OCI-LY7 (cell line): ENCODE measurements at regions not wholly inside any gene's neighbourhood (a gene's known extent, or its start where the extent isn't known, plus 50 kb on each side); places are given as distances from the start of the nearest gene placed in this dataset.

Experiments used
- BruUV-seq: library from RNA; stranded (reverse); fragments of 400-500 nt; replicated peaks from 2 replicates; lab custom pipeline; 2021; lab: Mats Ljungman, UMichigan
- CTCF ChIA-PET: fragments of 300-600 bp; sonication (Branson Sonifier 250); formaldehyde crosslinking; loops from one replicate; lab custom pipeline; 2022; ENCODE audit warnings: antibody characterized with exemption; ENCODE audit not compliant: unreplicated experiment; lab: Charles Lee
- POLR2A ChIA-PET: fragments of 300-600 bp; sonication (Branson Sonifier 250); formaldehyde crosslinking; loops from one replicate; lab custom pipeline; 2022; ENCODE audit warnings: antibody characterized with exemption; lab: Charles Lee
- DNase-seq: peaks from one replicate; pipeline ENCODE4 v3.0.0-alpha.2; 2015; ENCODE audit warnings: low spot score
- H2AFZ ChIP-seq: fragments of 200-600 bp; sonication (generic), shearing (Covaris generic); 2 replicates; pipeline ENCODE4 v1.6.1; 2014; ENCODE audit warnings: mild to moderate bottlenecking, antibody characterized with exemption, low read length, moderate library complexity
- H3K27ac ChIP-seq: fragments of 200-600 bp; sonication (generic); 2 replicates; pipeline ENCODE4 v1.5.1; 2014; ENCODE audit warnings: mixed run types, low read depth, mild to moderate bottlenecking, moderate library complexity, low read length, inconsistent platforms; ENCODE audit not compliant: poor library complexity, severe bottlenecking
- H3K36me3 ChIP-seq: fragments of 200-600 bp; sonication (generic); 2 replicates; pipeline ENCODE4 v1.6.1; 2014; ENCODE audit warnings: mild to moderate bottlenecking, antibody characterized with exemption, low read length, moderate library complexity, mixed read lengths; ENCODE audit not compliant: insufficient read depth
- H3K4me1 ChIP-seq: fragments of 200-600 bp; sonication (generic); 2 replicates; pipeline ENCODE4 v1.5.1; 2014; ENCODE audit warnings: mild to moderate bottlenecking, low read length; ENCODE audit not compliant: insufficient read depth, poor library complexity, severe bottlenecking
- H3K4me2 ChIP-seq: fragments of 200-600 bp; sonication (generic); 2 replicates; pipeline ENCODE4 v1.6.1; 2014; ENCODE audit warnings: mild to moderate bottlenecking, low read length
- H3K4me3 ChIP-seq: fragments of 200-600 bp; sonication (generic); 2 replicates; pipeline ENCODE4 v1.5.1; 2014; ENCODE audit warnings: mild to moderate bottlenecking, low read depth, low read length; ENCODE audit not compliant: poor library complexity, severe bottlenecking
- H3K79me2 ChIP-seq: fragments of 200-600 bp; sonication (generic); 2 replicates; pipeline ENCODE4 v1.6.1; 2016; ENCODE audit warnings: low read depth, mild to moderate bottlenecking, low read length, moderate library complexity, mixed read lengths; ENCODE audit not compliant: insufficient read depth
- H3K9me2 ChIP-seq: fragments of 200-600 bp; sonication (generic); 2 replicates; pipeline ENCODE4 v1.6.1; 2016; ENCODE audit warnings: mild to moderate bottlenecking, low read length, mixed read lengths; ENCODE audit not compliant: insufficient read depth
- H3K9me3 ChIP-seq: fragments of 200-600 bp; sonication (generic); 2 replicates; pipeline ENCODE4 v1.6.1; 2014; ENCODE audit warnings: mild to moderate bottlenecking, mixed run types, low read length, mixed read lengths
- H4K20me1 ChIP-seq: fragments of 200-600 bp; sonication (generic); 2 replicates; pipeline ENCODE4 v1.6.1; 2014; ENCODE audit warnings: mild to moderate bottlenecking, antibody characterized with exemption, low read length, moderate library complexity, mixed read lengths; ENCODE audit not compliant: insufficient read depth
- CTCF ChIP-seq: fragments of 200-600 bp; sonication (generic); conservative IDR thresholded peaks from 2 replicates; pipeline ENCODE4 v1.5.1; 2014; ENCODE audit warnings: mild to moderate bottlenecking, antibody characterized with exemption, low read length, moderate library complexity, mixed read lengths
- EZH2phosphoT487 ChIP-seq: fragments of 200-600 bp; sonication (generic); IDR thresholded peaks from 2 replicates; pipeline ENCODE4 v1.6.1; 2018; ENCODE audit warnings: low read depth, borderline replicate concordance, mild to moderate bottlenecking, mixed run types, antibody characterized with exemption, low read length, moderate library complexity, mixed read lengths
- intact Hi-C: fragments of 100-400 bp; cut with micrococcal nuclease; formaldehyde crosslinking; loops from one replicate; pipeline ENCODE4 v1.10.0; 2022; ENCODE audit not compliant: unreplicated experiment

DNA sequence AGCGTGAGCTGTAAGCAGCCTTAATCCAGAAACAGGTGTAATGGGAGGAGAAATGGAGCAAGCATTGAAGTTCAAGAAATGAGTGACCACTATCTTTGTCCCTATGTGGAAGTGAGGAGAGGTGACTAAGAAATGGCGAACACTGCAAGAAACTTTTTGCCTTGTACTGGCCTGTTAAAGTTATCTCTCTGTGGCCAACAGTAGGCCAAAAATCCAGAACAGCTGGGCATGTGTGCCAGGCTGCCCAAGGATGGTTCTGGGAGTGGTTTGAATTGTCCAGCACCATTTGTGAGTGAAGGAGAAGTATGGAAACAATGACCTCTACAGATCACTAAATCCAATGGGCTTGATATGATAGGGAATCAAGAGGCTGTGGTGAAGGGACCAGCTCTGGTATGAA lies 83.3 kb upstream of the FRMD6 start:
- Histone ChIP-seq H2AFZ (no peak overlapping the region), H3K36me3 (no peaks in the 10 kb centered on the region), H3K79me2 (no peaks in the 10 kb centered on the region), H3K4me3 (no peak overlapping the region), H3K9me3 (no peaks in the 10 kb centered on the region), H3K27ac (no peak overlapping the region), H3K4me1 (no peaks in the 10 kb centered on the region), H4K20me1 (no peaks in the 10 kb centered on the region), H3K9me2 (no peaks in the 10 kb centered on the region), H3K4me2 (no peak overlapping the region)
- ChIA-PET CTCF (no interaction called here), POLR2A (interaction anchor here (0.6 kb wide), 1 partner anchor 477 kb away, joined by 3 read pairs; no protein-coding TSS in a partner anchor)
- no peak for TF ChIP-seq CTCF
- no peak for TF ChIP-seq EZH2phosphoT487
- BruUV-seq: no TSS peak
- no peak for DNase-seq
- intact Hi-C loops: no loop called here

DNA sequence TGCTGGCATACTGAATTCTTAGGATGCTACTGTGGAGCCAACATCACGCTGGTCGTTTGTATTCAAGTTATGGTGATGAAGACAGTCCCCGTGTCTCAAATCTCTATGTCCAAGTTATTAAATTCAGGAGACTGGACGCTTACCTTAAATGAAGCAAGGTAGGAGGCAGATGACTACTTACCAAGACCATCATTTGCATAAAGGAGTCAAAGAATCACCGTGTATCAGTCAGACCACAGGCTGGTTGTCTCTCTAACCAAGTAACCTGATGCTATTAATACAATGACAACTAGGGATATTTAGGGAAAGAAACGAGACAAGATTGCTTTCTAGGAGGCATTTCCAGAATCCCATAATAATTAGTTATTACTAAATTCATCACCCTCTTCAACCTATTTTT lies 78.1 kb upstream of the FRMD6 start:
- no peaks in the 10 kb centered on the region for H4K20me1 ChIP-seq
- H3K36me3 ChIP-seq: no peaks in the 10 kb centered on the region
- CTCF ChIA-PET: no interaction called here
- no peaks in the 10 kb centered on the region for H3K79me2 ChIP-seq
- no peaks in the 10 kb centered on the region for H3K4me1 ChIP-seq
- no peak overlapping the region for H3K4me3 ChIP-seq
- H3K9me3 ChIP-seq: no peaks in the 10 kb centered on the region
- BruUV-seq: no TSS peak
- no peak overlapping the region for H3K27ac ChIP-seq
- intact Hi-C loops: no loop called here
- TF ChIP-seq EZH2phosphoT487 (no peak), CTCF (no peak)
- POLR2A ChIA-PET: no interaction called here
- H3K9me2 ChIP-seq: no peaks in the 10 kb centered on the region
- DNase-seq: no peak
- no peak overlapping the region for H2AFZ ChIP-seq
- no peak overlapping the region for H3K4me2 ChIP-seq

DNA sequence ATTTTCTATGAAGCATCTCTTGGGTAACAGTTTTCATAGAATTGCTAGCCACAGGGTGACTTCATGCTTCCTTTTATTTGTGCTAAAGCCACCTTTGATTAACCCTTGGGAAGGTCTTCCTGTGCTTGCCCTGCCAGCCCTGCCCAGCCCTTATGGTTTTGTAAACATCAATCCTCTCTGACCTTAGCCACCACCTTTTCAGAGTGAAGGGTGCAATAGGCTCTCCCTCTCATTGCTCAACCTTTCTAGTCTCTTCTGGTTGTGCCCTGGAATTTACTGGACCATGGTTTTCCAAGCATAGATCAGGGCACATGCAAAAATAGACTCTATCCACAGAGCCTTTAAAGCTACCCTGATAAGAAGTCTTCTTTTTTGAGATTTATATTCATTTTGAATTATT lies 77.7 kb upstream of the FRMD6 start:
- no peak for DNase-seq
- Histone ChIP-seq H2AFZ (no peak overlapping the region), H3K9me3 (no peaks in the 10 kb centered on the region), H3K36me3 (no peaks in the 10 kb centered on the region), H3K79me2 (no peaks in the 10 kb centered on the region), H4K20me1 (no peaks in the 10 kb centered on the region), H3K27ac (no peak overlapping the region), H3K9me2 (no peaks in the 10 kb centered on the region), H3K4me1 (no peaks in the 10 kb centered on the region), H3K4me2 (no peak overlapping the region), H3K4me3 (no peak overlapping the region)
- ChIA-PET CTCF (no interaction called here), POLR2A (no interaction called here)
- TF ChIP-seq EZH2phosphoT487 (no peak), CTCF (no peak)
- no TSS peak for BruUV-seq
- intact Hi-C loops: no loop called here
